ENCODE measurements at regions not wholly inside any gene's neighbourhood (a gene's known extent, or its start where the extent isn't known, plus 50 kb on each side); places are given as distances from the start of the nearest gene placed in this dataset.

DNA sequence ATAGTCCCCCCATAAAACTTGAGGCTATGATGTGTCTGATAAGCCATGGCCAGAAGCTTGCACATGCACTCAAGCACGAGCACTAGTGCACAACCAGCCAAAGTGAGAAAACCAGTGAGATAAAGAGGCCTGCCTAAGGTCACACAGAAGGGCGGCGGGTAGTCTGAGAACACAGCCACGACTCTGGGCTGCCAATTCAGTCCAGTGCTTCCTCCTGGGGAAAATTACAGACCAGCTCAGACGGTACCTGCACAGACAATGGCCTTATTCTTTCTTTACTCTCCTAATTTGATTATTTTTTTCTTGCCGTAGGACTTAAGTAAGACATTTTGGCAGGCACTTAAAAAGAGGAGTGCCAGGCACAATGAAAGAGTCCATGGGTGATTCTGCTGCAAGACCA, 533.2 kb upstream of the FAT1 start:
- no peaks in the 10 kb centered on the region for H3K4me1 ChIP-seq (ENCODE audit: control insufficient read depth, insufficient read depth, low read length)
- no peak overlapping the region for H3K27ac ChIP-seq (ENCODE audit: extremely low read depth, low read depth, low read length)
- ChIA-PET POLR2A (no interaction called here), CTCF (no interaction called here)
- TF ChIP-seq ZNF394 (tag by site-specific recombination; IDR thresholded peaks at IDR 0.05; ENCODE audit: borderline replicate concordance) (no peak), SETDB1 (IDR thresholded peaks at IDR 0.05; ENCODE audit: insufficient read length, low read length) (no peak), MEIS1 (CRISPR knock-in tag; IDR thresholded peaks at IDR 0.05; ENCODE audit: borderline replicate concordance) (no peak), GLI2 (tag by site-specific recombination; IDR thresholded peaks at IDR 0.05; ENCODE audit: borderline replicate concordance, low read depth) (no peak), ZNF654 (tag by site-specific recombination; IDR thresholded peaks at IDR 0.05; ENCODE audit: low read depth) (no peak), ZNF239 (tag by site-specific recombination; IDR thresholded peaks at IDR 0.05) (no peak), ZNF791 (tag by site-specific recombination; IDR thresholded peaks at IDR 0.05) (no peak), IKZF3 (tag by site-specific recombination; IDR thresholded peaks at IDR 0.05) (no peak), ZNF768 (tag by site-specific recombination; IDR thresholded peaks at IDR 0.05) (no peak), KLF10 (tag by site-specific recombination; IDR thresholded peaks at IDR 0.05) (no peak), ZNF501 (tag by site-specific recombination; IDR thresholded peaks at IDR 0.05) (no peak), ZNF629 (tag by site-specific recombination; IDR thresholded peaks at IDR 0.05) (no peak)
- TF ChIP-seq, protein P1, sequence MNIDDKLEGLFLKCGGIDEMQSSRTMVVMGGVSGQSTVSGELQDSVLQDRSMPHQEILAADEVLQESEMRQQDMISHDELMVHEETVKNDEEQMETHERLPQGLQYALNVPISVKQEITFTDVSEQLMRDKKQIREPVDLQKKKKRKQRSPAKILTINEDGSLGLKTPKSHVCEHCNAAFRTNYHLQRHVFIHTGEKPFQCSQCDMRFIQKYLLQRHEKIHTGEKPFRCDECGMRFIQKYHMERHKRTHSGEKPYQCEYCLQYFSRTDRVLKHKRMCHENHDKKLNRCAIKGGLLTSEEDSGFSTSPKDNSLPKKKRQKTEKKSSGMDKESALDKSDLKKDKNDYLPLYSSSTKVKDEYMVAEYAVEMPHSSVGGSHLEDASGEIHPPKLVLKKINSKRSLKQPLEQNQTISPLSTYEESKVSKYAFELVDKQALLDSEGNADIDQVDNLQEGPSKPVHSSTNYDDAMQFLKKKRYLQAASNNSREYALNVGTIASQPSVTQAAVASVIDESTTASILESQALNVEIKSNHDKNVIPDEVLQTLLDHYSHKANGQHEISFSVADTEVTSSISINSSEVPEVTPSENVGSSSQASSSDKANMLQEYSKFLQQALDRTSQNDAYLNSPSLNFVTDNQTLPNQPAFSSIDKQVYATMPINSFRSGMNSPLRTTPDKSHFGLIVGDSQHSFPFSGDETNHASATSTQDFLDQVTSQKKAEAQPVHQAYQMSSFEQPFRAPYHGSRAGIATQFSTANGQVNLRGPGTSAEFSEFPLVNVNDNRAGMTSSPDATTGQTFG (tag by site-specific recombination; IDR thresholded peaks at IDR 0.05; ENCODE audit: borderline replicate concordance), result no peak
- TF ChIP-seq, protein P2, sequence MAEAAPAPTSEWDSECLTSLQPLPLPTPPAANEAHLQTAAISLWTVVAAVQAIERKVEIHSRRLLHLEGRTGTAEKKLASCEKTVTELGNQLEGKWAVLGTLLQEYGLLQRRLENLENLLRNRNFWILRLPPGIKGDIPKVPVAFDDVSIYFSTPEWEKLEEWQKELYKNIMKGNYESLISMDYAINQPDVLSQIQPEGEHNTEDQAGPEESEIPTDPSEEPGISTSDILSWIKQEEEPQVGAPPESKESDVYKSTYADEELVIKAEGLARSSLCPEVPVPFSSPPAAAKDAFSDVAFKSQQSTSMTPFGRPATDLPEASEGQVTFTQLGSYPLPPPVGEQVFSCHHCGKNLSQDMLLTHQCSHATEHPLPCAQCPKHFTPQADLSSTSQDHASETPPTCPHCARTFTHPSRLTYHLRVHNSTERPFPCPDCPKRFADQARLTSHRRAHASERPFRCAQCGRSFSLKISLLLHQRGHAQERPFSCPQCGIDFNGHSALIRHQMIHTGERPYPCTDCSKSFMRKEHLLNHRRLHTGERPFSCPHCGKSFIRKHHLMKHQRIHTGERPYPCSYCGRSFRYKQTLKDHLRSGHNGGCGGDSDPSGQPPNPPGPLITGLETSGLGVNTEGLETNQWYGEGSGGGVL (tag by site-specific recombination; IDR thresholded peaks at IDR 0.05), result no peak
- TF ChIP-seq, protein P3, sequence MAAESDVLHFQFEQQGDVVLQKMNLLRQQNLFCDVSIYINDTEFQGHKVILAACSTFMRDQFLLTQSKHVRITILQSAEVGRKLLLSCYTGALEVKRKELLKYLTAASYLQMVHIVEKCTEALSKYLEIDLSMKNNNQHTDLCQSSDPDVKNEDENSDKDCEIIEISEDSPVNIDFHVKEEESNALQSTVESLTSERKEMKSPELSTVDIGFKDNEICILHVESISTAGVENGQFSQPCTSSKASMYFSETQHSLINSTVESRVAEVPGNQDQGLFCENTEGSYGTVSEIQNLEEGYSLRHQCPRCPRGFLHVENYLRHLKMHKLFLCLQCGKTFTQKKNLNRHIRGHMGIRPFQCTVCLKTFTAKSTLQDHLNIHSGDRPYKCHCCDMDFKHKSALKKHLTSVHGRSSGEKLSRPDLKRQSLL (tag by site-specific recombination; IDR thresholded peaks at IDR 0.05), result no peak
- no peak overlapping the region for H3K4me3 ChIP-seq (ENCODE audit: low read depth, low read length)
- H3K9me3 ChIP-seq (ENCODE audit: control insufficient read depth, insufficient read depth, low read depth, low read length), result no peaks in the 10 kb centered on the region
- no peaks in the 10 kb centered on the region for H3K36me3 ChIP-seq (ENCODE audit: control insufficient read depth in 2 of 2, insufficient read depth in 1 of 2, low read length in 2 of 2)

DNA sequence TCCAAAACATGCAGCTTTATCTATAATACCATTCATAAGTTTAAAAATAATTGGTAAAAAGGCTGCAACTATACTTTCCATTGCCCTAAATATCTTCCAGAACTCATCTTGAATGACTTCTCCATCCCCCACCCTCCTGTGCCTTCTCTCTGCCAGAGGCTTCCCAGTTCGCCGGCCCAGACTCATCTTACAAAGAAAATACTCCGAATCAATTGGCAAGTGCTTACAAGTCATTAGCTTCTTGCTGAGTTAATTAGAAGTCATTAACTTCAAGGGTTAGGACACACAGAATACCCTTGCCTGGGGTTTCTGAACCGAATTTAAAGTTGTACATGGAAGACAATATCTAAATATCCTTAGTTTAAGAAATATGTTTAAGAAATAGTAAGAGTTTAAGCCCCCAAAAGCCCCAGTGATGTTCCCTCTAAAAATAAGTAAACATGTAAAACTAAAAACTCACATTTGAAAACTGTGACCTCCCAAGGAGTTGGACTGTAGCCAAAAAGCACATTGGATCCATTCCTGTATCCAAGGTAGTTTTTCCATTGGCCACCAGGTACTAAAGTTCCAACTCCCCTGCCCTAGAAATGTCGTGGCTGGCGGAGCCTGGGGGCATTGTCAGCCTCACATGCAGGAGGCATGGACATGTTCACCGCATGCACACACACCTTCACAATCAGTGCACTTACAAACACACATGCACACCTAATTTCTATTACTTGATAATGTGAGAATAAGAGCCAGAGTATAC, 535.2 kb upstream of the FAT1 start:
- H3K4me1 ChIP-seq (ENCODE audit: control insufficient read depth, insufficient read depth, low read length), result no peaks in the 10 kb centered on the region
- ChIA-PET POLR2A (no interaction called here), CTCF (no interaction called here)
- no peaks in the 10 kb centered on the region for H3K9me3 ChIP-seq (ENCODE audit: control insufficient read depth, insufficient read depth, low read depth, low read length)
- TF ChIP-seq TCF7L2 (IDR thresholded peaks at IDR 0.05; ENCODE audit: borderline replicate concordance, low read depth, low read length) (peak; percentile 78; the same call in 1 of the 2 replicates), GLIS1 (tag by site-specific recombination; IDR thresholded peaks at IDR 0.05) (peak; percentile 64), ZNF776 (tag by site-specific recombination; IDR thresholded peaks at IDR 0.05; ENCODE audit: borderline replicate concordance) (no peak), ZNF221 (tag by site-specific recombination; IDR thresholded peaks at IDR 0.05; ENCODE audit: borderline replicate concordance) (no peak), ZNF785 (tag by site-specific recombination; IDR thresholded peaks at IDR 0.05) (no peak), WT1 (tag by site-specific recombination; IDR thresholded peaks at IDR 0.05) (peak; percentile 73)
- TF ChIP-seq, protein P4, sequence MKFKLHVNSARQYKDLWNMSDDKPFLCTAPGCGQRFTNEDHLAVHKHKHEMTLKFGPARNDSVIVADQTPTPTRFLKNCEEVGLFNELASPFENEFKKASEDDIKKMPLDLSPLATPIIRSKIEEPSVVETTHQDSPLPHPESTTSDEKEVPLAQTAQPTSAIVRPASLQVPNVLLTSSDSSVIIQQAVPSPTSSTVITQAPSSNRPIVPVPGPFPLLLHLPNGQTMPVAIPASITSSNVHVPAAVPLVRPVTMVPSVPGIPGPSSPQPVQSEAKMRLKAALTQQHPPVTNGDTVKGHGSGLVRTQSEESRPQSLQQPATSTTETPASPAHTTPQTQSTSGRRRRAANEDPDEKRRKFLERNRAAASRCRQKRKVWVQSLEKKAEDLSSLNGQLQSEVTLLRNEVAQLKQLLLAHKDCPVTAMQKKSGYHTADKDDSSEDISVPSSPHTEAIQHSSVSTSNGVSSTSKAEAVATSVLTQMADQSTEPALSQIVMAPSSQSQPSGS (tag by site-specific recombination; IDR thresholded peaks at IDR 0.05; ENCODE audit: low read depth), result no peak
- H3K27ac ChIP-seq (ENCODE audit: extremely low read depth, low read depth, low read length), result no peak overlapping the region
- H3K36me3 ChIP-seq (ENCODE audit: control insufficient read depth in 2 of 2, insufficient read depth in 1 of 2, low read length in 2 of 2), result no peaks in the 10 kb centered on the region
- H3K4me3 ChIP-seq (ENCODE audit: low read depth, low read length), result no peak overlapping the region

All from HEK293 (cell line).